ENCODE measurements at regions not wholly inside any gene's neighbourhood (a gene's known extent, or its start where the extent isn't known, plus 50 kb on each side); places are given as distances from the start of the nearest gene placed in this dataset.

DNA sequence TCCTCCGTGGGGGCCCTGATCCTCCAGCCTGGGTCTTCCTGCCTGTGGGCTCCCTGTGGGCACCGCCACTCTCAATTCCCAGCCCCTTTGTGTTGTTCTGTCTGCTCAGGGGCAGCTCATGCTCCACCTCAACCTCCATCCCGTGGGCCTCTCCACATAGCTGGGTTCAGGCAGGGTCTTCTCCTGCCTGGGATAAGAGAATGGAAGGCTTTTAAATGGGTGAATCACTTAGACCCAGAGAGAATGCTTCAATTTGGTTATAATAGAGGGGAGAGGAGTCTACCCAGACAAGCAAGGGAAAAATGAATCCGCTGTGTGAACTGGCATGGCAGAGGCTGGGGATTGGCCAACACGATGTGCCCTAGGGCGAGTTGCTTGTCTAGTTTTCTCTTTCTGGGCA, 138.4 kb upstream of the MYCN start:
- TF ChIP-seq, protein P1, sequence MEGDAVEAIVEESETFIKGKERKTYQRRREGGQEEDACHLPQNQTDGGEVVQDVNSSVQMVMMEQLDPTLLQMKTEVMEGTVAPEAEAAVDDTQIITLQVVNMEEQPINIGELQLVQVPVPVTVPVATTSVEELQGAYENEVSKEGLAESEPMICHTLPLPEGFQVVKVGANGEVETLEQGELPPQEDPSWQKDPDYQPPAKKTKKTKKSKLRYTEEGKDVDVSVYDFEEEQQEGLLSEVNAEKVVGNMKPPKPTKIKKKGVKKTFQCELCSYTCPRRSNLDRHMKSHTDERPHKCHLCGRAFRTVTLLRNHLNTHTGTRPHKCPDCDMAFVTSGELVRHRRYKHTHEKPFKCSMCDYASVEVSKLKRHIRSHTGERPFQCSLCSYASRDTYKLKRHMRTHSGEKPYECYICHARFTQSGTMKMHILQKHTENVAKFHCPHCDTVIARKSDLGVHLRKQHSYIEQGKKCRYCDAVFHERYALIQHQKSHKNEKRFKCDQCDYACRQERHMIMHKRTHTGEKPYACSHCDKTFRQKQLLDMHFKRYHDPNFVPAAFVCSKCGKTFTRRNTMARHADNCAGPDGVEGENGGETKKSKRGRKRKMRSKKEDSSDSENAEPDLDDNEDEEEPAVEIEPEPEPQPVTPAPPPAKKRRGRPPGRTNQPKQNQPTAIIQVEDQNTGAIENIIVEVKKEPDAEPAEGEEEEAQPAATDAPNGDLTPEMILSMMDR (conservative IDR thresholded peaks at IDR 0.05 in 1 of 2, IDR thresholded peaks at IDR 0.05 in 1 of 2; ENCODE audit: low read depth in 1 of 2, low read length in 2 of 2), result no peak
- TF ChIP-seq EZH2 (IDR thresholded peaks at IDR 0.05; ENCODE audit: low read length, missing control alignments), result no peak
